A549 (cell line): ENCODE measurements at regions not wholly inside any gene's neighbourhood (a gene's known extent, or its start where the extent isn't known, plus 50 kb on each side); places are given as distances from the start of the nearest gene placed in this dataset.

Source experiments
- ATAC-seq, 2 experiments: fragments of 200-7000 bp in 1 of 2; fragments of >200 bp in 1 of 2; cut with Nextera tagmentation in 1 of 2; cut with Tn5 transposase in 1 of 2; 3 replicates each; pipeline versions ENCODE4 v1.8.0 to v1.9.1; 2018 to 2020; ENCODE audit warnings: mild to moderate bottlenecking in 1 of 2, moderate library complexity in 1 of 2
- CTCF ChIA-PET: fragments of 300-600 bp; sonication (Branson Sonifier 250); formaldehyde crosslinking; extraction: SDS; loops from one replicate; lab custom pipeline; 2021; ENCODE audit warnings: antibody characterized with exemption, inconsistent platforms; lab: Yijun Ruan, JAX
- POLR2A ChIA-PET: fragments of 350-600 bp; formaldehyde crosslinking; extraction: SDS; loops from one replicate; lab custom pipeline; 2021; ENCODE audit warnings: antibody characterized with exemption, inconsistent platforms; lab: Yijun Ruan, JAX
- DNase-seq, 2 experiments: peaks; one replicate each; pipeline versions ENCODE4 v3.0.0 to v3.0.0-alpha.2; 2011 to 2016; ENCODE audit warnings: low read depth in 1 of 2, low spot score in 1 of 2
- FAIRE-seq: peaks from 2 replicates; lab custom pipeline; 2011; peaks lifted over from hg19 to GRCh38; lab: Jason Lieb, UNC
- H3K27ac ChIP-seq, 2 experiments: fragments of >200 bp; sonication (Bioruptor Twin); formaldehyde crosslinking; 3 replicates each; pipeline ENCODE4 v1.5.1; 2016 to 2017
- H3K4me1 ChIP-seq: fragments of >200 bp; sonication (Bioruptor Twin); formaldehyde crosslinking; 3 replicates; pipeline ENCODE4 v1.6.1; 2016
- H3K4me2 ChIP-seq: fragments of >200 bp; sonication (Bioruptor Twin); formaldehyde crosslinking; 3 replicates; pipeline ENCODE4 v1.6.1; 2016
- H3K4me3 ChIP-seq: fragments of >200 bp; sonication (Bioruptor Twin); formaldehyde crosslinking; 3 replicates; pipeline ENCODE4 v1.5.1; 2016
- H3K9me3 ChIP-seq: fragments of >200 bp; sonication (Bioruptor Twin); formaldehyde crosslinking; 3 replicates; pipeline ENCODE4 v1.6.1; 2016
- CHD2 ChIP-seq: fragments of 150-350 bp; IDR thresholded peaks from 2 replicates; pipeline ENCODE4 v1.6.1; 2014; ENCODE audit warnings: low read length; ENCODE audit not compliant: partially characterized antibody
- EHF ChIP-seq: fragments of 250-450 bp; sonication (Bioruptor Pico); IDR thresholded peaks from 2 replicates; pipeline ENCODE4 v1.5.0; 2020; ENCODE audit warnings: mild to moderate bottlenecking
- ELK1 ChIP-seq: fragments of 150-350 bp; IDR thresholded peaks from 2 replicates; pipeline ENCODE4 v1.6.1; 2014; ENCODE audit warnings: low read depth, mild to moderate bottlenecking, low read length
- ESRRA ChIP-seq: fragments of 150-350 bp; IDR thresholded peaks from 2 replicates; pipeline ENCODE4 v1.6.1; 2014; ENCODE audit warnings: mild to moderate bottlenecking, low read length, borderline replicate concordance
- HMGXB4 ChIP-seq: fragments of 250-450 bp; sonication (Bioruptor Pico); IDR thresholded peaks from 2 replicates; pipeline ENCODE4 v1.5.0; 2021; ENCODE audit warnings: mild to moderate bottlenecking, moderate library complexity, borderline replicate concordance
- JUN ChIP-seq, 2 experiments: fragments of >200 bp; sonication (Bioruptor Twin); formaldehyde crosslinking; IDR thresholded peaks; 2 replicates in 1 of 2; 3 replicates in 1 of 2; pipeline ENCODE4 v1.6.1; 2016 to 2017
- MAFK ChIP-seq: fragments of 450-650 bp; IDR thresholded peaks from 2 replicates; pipeline ENCODE4 v1.6.1; 2014; ENCODE audit not compliant: partially characterized antibody
- MAZ ChIP-seq: fragments of 150-350 bp; IDR thresholded peaks from 2 replicates; pipeline ENCODE4 v1.6.1; 2014; ENCODE audit warnings: antibody characterized with exemption, low read depth, low read length, borderline replicate concordance
- MYC ChIP-seq: IDR thresholded peaks from 2 replicates; pipeline ENCODE4 v1.6.1; 2012; ENCODE audit warnings: mild to moderate bottlenecking, inconsistent platforms, low read length, improper control_type of control experiment, borderline replicate concordance
- NR3C1 ChIP-seq: fragments of >200 bp; sonication (Bioruptor Twin); formaldehyde crosslinking; IDR thresholded peaks from 3 replicates; pipeline ENCODE4 v1.6.1; 2017
- PHF8 ChIP-seq: fragments of 200-600 bp; sonication (generic); IDR thresholded peaks from 2 replicates; pipeline ENCODE4 v1.6.1; 2016; ENCODE audit warnings: low read depth, mild to moderate bottlenecking, antibody characterized with exemption, moderate library complexity, borderline replicate concordance
- POLR2AphosphoS2 ChIP-seq: conservative IDR thresholded peaks from 2 replicates; pipeline ENCODE4 v1.6.1; 2012; ENCODE audit warnings: low read length, improper control_type of control experiment, inconsistent platforms
- RAD21 ChIP-seq, 2 experiments: fragments of >200 bp in 1 of 2; sonication (Bioruptor Twin) in 1 of 2; formaldehyde crosslinking in 1 of 2; IDR thresholded peaks in 1 of 2; conservative IDR thresholded peaks in 1 of 2; 2 replicates in 1 of 2; 3 replicates in 1 of 2; pipeline ENCODE4 v1.6.1; 2012 to 2018; ENCODE audit warnings: inconsistent platforms in 1 of 2
- SREBF2 ChIP-seq: fragments of 450-650 bp; IDR thresholded peaks from 2 replicates; pipeline ENCODE4 v1.6.1; 2014; ENCODE audit warnings: mild to moderate bottlenecking, moderate library complexity
- ZSCAN20 ChIP-seq: fragments of 250-450 bp; sonication (Bioruptor Pico); IDR thresholded peaks from 2 replicates; pipeline ENCODE4 v1.8.0; 2022; ENCODE audit warnings: mild to moderate bottlenecking, moderate library complexity
- whole genome bisulfite sequencing: methylation state at CpG from one replicate; pipeline ENCODE4 v1.1.6; 2017; ENCODE audit errors: missing lambda C conversion rate; 5-methylcytosine and 5-hydroxymethylcytosine counted together
- TF ChIP-seq, protein P1 (sequence below): IDR thresholded peaks from 2 replicates; pipeline ENCODE4 v1.6.1; 2012

- CTCF ChIA-PET: no interaction called here
- no peaks in the 10 kb centered on the region for H3K4me1 ChIP-seq
- no peaks in the 10 kb centered on the region for H3K9me3 ChIP-seq
- H3K4me3 ChIP-seq: no peak overlapping the region
- ATAC-seq (no peak), DNase-seq (no peak), FAIRE-seq (no peak)
- H3K4me2 ChIP-seq: no peak overlapping the region
- no peak overlapping the region for H3K27ac ChIP-seq
- POLR2A ChIA-PET: no interaction called here
- no peak for TF ChIP-seq POLR2AphosphoS2
- TF ChIP-seq, protein P1, sequence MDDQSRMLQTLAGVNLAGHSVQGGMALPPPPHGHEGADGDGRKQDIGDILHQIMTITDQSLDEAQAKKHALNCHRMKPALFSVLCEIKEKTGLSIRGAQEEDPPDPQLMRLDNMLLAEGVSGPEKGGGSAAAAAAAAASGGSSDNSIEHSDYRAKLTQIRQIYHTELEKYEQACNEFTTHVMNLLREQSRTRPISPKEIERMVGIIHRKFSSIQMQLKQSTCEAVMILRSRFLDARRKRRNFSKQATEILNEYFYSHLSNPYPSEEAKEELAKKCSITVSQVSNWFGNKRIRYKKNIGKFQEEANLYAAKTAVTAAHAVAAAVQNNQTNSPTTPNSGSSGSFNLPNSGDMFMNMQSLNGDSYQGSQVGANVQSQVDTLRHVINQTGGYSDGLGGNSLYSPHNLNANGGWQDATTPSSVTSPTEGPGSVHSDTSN: no peak
- WGBS: 36% methylated on average over 1 of the region's 1 CpG
Observed at GRCh38 chr5:124477062-124477461, 269.4 kb downstream of the ZNF608 start.

DNA sequence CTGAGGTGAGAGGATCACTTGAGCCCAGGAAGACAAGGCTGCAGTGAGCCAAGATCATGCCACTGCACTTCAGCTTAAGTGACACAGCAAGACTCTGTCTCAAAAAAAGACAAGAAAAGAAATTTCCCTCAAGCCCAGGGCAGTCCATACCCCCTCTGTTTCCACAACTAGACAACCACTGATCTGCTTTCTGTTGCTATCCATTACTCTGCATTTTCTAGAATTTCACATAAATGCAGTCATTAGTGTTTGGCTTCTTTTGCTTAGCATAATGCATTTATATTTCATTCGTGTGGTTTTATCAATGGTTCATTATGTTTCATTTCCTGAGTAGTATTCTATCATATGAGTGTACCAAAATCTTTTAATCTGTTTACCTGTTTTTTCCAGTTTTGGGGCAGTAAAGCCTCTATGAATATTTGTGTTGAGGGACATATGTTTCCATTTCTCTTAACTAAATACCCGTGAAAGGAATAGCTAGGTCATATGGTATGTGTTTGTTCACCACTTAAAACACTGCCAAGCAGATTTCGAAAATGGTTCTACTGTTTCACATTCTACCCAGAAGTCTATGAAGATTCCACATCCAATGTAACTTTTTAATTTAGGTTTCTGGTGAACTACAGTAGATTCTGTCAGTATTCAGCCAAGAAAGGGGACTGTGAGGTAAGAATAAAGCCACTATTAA, 271.8 kb downstream of the ZNF608 start:
- no peak for ATAC-seq

DNA sequence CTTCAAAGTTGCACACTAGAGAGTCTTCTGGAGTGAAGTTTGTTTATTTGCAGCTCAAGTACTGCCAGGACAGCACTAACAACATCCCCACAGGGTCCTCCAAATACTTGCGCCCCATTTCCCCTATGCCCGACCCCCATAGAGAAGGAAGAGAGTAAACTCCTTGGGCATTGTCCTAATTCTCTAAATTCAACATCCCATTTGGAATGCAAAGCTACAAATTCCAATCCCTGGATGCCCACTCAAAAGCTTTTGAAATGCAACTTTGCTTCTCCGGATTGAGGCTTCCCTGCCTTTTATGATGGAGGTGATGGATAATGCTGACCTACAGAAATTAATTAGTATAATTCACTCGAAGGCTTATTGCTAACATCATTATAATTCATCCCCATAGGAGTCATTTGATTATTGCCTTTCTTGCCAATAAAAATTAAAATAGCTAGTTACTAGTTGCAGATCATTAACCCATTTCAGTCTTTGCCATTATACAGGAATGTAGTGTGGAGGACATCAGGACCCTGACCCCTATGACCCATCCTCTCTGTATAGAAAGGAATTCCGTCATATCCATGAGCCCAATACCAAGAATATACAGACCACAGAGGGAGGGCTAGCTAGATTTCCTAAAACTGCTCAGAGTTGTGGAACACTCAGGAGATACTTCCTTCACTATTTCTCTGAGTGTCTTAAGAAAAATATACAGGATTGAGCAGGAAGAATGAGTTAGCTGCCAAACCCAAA, 277.6 kb downstream of the ZNF608 start:
- H3K4me3 ChIP-seq: no peak overlapping the region
- H3K27ac ChIP-seq: no peak overlapping the region
- ChIA-PET CTCF (no interaction called here), POLR2A (no interaction called here)
- WGBS: 58% methylated on average over 5 of the region's 5 CpGs
- ATAC-seq (no peak), FAIRE-seq (no peak), DNase-seq (no peak)
- no peaks in the 10 kb centered on the region for H3K9me3 ChIP-seq
- no peaks in the 10 kb centered on the region for H3K4me1 ChIP-seq
- H3K4me2 ChIP-seq: no peak overlapping the region
- TF ChIP-seq JUN (IDR thresholded peaks at IDR 0.05): no peak
- TF ChIP-seq CHD2: no peak
- no peak for TF ChIP-seq MAFK
- no peak for TF ChIP-seq ELK1
- TF ChIP-seq MYC: no peak
- TF ChIP-seq SREBF2: no peak
- TF ChIP-seq MAZ: no peak
- no peak for TF ChIP-seq EHF (CRISPR knock-in tag)
- TF ChIP-seq NR3C1: no peak
- TF ChIP-seq ESRRA: no peak
- no peak for TF ChIP-seq RAD21 (conservative IDR thresholded peaks at IDR 0.05 in 1 of 2, IDR thresholded peaks at IDR 0.05 in 1 of 2)
- TF ChIP-seq ZSCAN20 (CRISPR knock-in tag): no peak

More for the DNA sequence above, 271.8 kb downstream of the ZNF608 start:
- WGBS: 45% methylated on average over 3 of the region's 3 CpGs
- H3K4me2 ChIP-seq: no peak overlapping the region
- FAIRE-seq: peak; percentile 18
- H3K4me1 ChIP-seq: no peaks in the 10 kb centered on the region
- no peak overlapping the region for H3K27ac ChIP-seq
- DNase-seq: no peak
- CTCF ChIA-PET: no interaction called here
- no peaks in the 10 kb centered on the region for H3K9me3 ChIP-seq
- POLR2A ChIA-PET: no interaction called here
- TF ChIP-seq HMGXB4 (CRISPR knock-in tag): no peak
- no peak for TF ChIP-seq PHF8
- H3K4me3 ChIP-seq: no peak overlapping the region
